ENCODE measurements at regions not wholly inside any gene's neighbourhood (a gene's known extent, or its start where the extent isn't known, plus 50 kb on each side); places are given as distances from the start of the nearest gene placed in this dataset.

DNA sequence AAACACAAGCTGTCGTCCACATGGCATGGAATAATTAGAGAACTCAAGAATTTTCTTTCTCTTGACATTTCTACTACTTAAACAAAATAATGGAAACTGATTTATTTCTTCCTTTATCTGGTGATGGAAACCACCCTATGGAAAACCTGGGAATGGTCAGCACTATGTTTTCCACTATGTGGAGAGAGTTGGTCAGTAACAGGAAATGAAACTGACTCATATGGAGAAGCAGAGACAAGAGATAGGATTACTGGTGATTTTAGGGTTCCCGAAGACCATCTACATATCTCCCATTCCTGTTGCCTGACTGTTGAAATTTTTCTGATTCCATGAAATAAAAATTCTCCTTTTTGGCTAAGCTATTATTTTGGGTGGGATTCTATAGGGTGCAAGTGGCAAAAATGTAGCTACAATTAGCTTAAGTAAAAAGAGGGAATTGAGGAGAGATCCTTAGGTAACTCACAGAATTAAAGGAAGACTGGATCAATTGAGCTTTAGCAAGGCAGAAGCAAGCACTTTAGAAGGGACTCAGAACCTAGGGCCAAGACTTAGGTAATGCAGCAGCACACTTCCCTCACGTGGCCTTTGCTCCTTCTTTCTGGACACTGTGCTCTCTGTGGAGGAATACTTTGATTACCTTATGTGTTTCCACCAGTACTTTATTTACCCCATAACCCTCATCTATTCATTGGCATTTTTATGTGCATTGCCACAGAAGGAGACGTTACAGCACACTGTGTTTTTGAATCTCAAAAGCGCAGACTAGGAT is 89.6 kb downstream of the LEPR start:
- Histone ChIP-seq H3K27me3 (ENCODE audit: insufficient read depth, low read depth) (no peaks in the 10 kb centered on the region), H3K4me2 (no peak overlapping the region), H3K4me1 (ENCODE audit: low read depth, poor library complexity, severe bottlenecking) (no peaks in the 10 kb centered on the region), H3K79me2 (ENCODE audit: insufficient read depth, low read depth) (no peaks in the 10 kb centered on the region), H3K9ac (no peak overlapping the region), H3K36me3 (ENCODE audit: insufficient read depth) (no peaks in the 10 kb centered on the region), H3K4me3 (IDR thresholded peaks at IDR 0.05; ENCODE audit: insufficient read depth, low read depth, low read length) (no peak overlapping the region), H2AFZ (ENCODE audit: low read depth) (no peak overlapping the region), H3K27ac (no peak overlapping the region), H4K20me1 (ENCODE audit: insufficient read depth) (no peaks in the 10 kb centered on the region)
- TF ChIP-seq, protein P1, sequence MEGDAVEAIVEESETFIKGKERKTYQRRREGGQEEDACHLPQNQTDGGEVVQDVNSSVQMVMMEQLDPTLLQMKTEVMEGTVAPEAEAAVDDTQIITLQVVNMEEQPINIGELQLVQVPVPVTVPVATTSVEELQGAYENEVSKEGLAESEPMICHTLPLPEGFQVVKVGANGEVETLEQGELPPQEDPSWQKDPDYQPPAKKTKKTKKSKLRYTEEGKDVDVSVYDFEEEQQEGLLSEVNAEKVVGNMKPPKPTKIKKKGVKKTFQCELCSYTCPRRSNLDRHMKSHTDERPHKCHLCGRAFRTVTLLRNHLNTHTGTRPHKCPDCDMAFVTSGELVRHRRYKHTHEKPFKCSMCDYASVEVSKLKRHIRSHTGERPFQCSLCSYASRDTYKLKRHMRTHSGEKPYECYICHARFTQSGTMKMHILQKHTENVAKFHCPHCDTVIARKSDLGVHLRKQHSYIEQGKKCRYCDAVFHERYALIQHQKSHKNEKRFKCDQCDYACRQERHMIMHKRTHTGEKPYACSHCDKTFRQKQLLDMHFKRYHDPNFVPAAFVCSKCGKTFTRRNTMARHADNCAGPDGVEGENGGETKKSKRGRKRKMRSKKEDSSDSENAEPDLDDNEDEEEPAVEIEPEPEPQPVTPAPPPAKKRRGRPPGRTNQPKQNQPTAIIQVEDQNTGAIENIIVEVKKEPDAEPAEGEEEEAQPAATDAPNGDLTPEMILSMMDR (conservative IDR thresholded peaks at IDR 0.05; ENCODE audit: low read depth, low read length) = no peak

DNA sequence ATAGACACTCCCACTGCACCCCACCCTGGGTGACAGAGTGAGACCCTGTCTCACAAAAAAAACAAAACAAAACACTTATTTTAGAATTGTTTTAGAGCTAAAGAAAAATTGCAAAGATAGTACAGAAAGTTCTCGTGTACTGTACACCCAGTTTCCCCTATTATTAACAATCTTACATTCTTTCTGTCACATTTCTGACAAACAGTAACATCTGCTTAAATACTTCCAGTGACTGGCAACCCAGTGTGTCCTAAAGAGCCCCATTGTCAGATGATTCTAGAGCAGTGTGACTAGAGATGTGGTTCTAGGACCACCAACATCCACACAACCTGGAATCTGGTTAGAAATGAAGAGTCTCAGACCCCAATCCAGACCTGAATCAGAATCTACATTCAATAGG is 90.5 kb downstream of the LEPR start:
- no peak overlapping the region for H3K9ac ChIP-seq
- no peak overlapping the region for H3K27ac ChIP-seq
- no peak overlapping the region for H2AFZ ChIP-seq (ENCODE audit: low read depth)
- H3K4me1 ChIP-seq (ENCODE audit: low read depth, poor library complexity, severe bottlenecking) = no peaks in the 10 kb centered on the region
- H3K36me3 ChIP-seq (ENCODE audit: insufficient read depth) = no peaks in the 10 kb centered on the region
- H3K27me3 ChIP-seq (ENCODE audit: insufficient read depth, low read depth) = no peaks in the 10 kb centered on the region
- H3K4me2 ChIP-seq = no peak overlapping the region
- TF ChIP-seq, protein P1 (conservative IDR thresholded peaks at IDR 0.05; ENCODE audit: low read depth, low read length) = no peak
- H4K20me1 ChIP-seq (ENCODE audit: insufficient read depth) = no peaks in the 10 kb centered on the region
- no peak overlapping the region for H3K4me3 ChIP-seq (IDR thresholded peaks at IDR 0.05; ENCODE audit: insufficient read depth, low read depth, low read length)
- H3K79me2 ChIP-seq (ENCODE audit: insufficient read depth, low read depth) = no peaks in the 10 kb centered on the region

DNA sequence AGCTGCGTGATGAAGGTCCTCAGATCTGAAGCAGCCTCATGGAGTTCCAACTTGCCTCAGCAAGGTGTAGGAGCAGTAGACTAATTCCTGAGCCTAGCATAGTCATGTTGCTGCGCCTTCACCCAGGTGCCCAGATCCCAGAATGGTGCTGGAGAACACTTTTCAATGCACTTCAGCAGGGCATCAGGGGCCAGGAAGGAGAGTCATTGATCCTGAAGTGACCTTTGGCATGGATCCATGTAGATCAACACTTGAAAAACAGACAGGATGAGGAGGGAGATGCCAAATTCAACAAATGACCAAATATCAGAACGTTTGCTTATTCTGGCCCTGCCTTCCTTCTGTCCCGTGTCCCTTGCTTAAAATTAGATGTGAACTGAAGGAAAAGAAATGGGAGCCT is 91.9 kb downstream of the LEPR start:
- Histone ChIP-seq H3K9ac (no peak overlapping the region), H3K4me2 (no peak overlapping the region), H3K27ac (no peak overlapping the region), H3K4me1 (ENCODE audit: low read depth, poor library complexity, severe bottlenecking) (no peaks in the 10 kb centered on the region), H3K27me3 (ENCODE audit: insufficient read depth, low read depth) (no peaks in the 10 kb centered on the region), H3K36me3 (ENCODE audit: insufficient read depth) (no peaks in the 10 kb centered on the region), H4K20me1 (ENCODE audit: insufficient read depth) (no peaks in the 10 kb centered on the region), H2AFZ (ENCODE audit: low read depth) (no peak overlapping the region), H3K79me2 (ENCODE audit: insufficient read depth, low read depth) (no peaks in the 10 kb centered on the region), H3K4me3 (IDR thresholded peaks at IDR 0.05; ENCODE audit: insufficient read depth, low read depth, low read length) (no peak overlapping the region)
- TF ChIP-seq, protein P1 (conservative IDR thresholded peaks at IDR 0.05; ENCODE audit: low read depth, low read length) = no peak

DNA sequence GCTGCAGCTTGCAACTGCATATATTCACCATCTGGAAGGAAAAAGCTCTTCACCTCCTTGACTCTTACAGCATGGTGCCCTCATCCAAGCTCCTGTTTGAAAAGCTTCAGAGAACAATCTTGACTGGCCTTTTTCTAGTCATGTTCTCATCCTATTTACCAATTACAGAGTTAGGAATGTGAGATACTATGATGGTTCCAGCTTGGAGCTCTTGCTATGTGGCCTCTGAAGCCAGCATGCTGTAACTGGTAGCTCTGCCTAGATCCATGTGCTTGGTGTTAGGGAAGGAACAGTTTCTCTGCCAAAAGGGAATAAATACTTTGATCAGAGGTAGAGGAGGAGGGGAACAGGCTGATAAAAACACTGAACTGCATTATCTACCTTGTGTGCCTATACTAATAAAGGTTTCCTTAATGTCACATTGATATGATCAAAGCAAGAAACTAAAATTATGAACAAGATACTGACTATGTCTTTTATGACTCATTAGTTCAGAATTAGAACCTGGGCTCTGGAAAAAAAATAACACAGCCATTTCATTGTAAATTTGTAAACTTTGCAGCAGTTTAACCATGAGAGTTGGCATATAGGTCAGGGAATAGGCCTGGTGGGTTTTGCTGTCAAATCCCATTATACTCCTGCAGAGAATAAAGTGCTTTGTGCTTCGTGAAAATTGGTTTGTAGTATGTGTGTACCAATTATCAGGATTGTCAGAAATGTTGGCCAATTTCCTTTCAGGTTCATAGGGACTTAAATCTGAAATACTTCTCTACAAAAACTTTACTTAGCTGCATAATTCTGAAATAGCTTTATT is 92.7 kb downstream of the LEPR start:
- Histone ChIP-seq H3K36me3 (ENCODE audit: insufficient read depth) (no peaks in the 10 kb centered on the region), H3K4me1 (ENCODE audit: low read depth, poor library complexity, severe bottlenecking) (no peaks in the 10 kb centered on the region), H3K9ac (no peak overlapping the region), H3K79me2 (ENCODE audit: insufficient read depth, low read depth) (no peaks in the 10 kb centered on the region), H3K4me2 (no peak overlapping the region), H3K27me3 (ENCODE audit: insufficient read depth, low read depth) (no peaks in the 10 kb centered on the region), H3K27ac (no peak overlapping the region), H4K20me1 (ENCODE audit: insufficient read depth) (no peaks in the 10 kb centered on the region), H3K4me3 (IDR thresholded peaks at IDR 0.05; ENCODE audit: insufficient read depth, low read depth, low read length) (no peak overlapping the region), H2AFZ (ENCODE audit: low read depth) (no peak overlapping the region)
- TF ChIP-seq, protein P1 (conservative IDR thresholded peaks at IDR 0.05; ENCODE audit: low read depth, low read length) = no peak
